RWPE2 (cell line): ENCODE measurements at regions not wholly inside any gene's neighbourhood (a gene's known extent, or its start where the extent isn't known, plus 50 kb on each side); places are given as distances from the start of the nearest gene placed in this dataset.
A peak's percentile ranks its signal among the peaks of the same experiment; 100 is the strongest.

Experiments used
- ATAC-seq: fragments of 200-7000 bp; cut with Tn5 transposase; 3 replicates; pipeline ENCODE4 v1.9.1; 2021; ENCODE audit warnings: low read depth
- DNase-seq: peaks from one replicate; pipeline ENCODE4 v3.0.0-alpha.2; 2020; ENCODE audit warnings: low spot score
- H3K27ac ChIP-seq: fragments of 450-650 bp; 2 replicates; pipeline ENCODE4 v1.5.1; 2017; ENCODE audit warnings: mild to moderate bottlenecking; ENCODE audit not compliant: poor library complexity, severe bottlenecking
- H3K27me3 ChIP-seq: fragments of 250-450 bp; sonication (Bioruptor Pico); 2 replicates; pipeline ENCODE4 v1.5.1; 2021; ENCODE audit warnings: mild to moderate bottlenecking, moderate library complexity; ENCODE audit not compliant: insufficient read depth, poor library complexity, severe bottlenecking
- H3K36me3 ChIP-seq: fragments of 250-450 bp; sonication (Bioruptor Pico); 2 replicates; pipeline ENCODE4 v1.5.1; 2020; ENCODE audit warnings: low read depth, mild to moderate bottlenecking, moderate library complexity
- H3K4me1 ChIP-seq: fragments of 250-450 bp; sonication (Bioruptor Pico); 2 replicates; pipeline ENCODE4 v1.5.1; 2021; ENCODE audit warnings: mild to moderate bottlenecking, moderate library complexity; ENCODE audit not compliant: insufficient read depth, poor library complexity, severe bottlenecking
- H3K4me3 ChIP-seq: fragments of 250-450 bp; sonication (Bioruptor Pico); 2 replicates; pipeline ENCODE4 v1.5.1; 2021; ENCODE audit warnings: mild to moderate bottlenecking, moderate library complexity; ENCODE audit not compliant: severe bottlenecking
- H3K9me3 ChIP-seq: fragments of 250-450 bp; sonication (Bioruptor Pico); 2 replicates; pipeline ENCODE4 v1.5.1; 2021; ENCODE audit warnings: mild to moderate bottlenecking, moderate library complexity; ENCODE audit not compliant: severe bottlenecking
- TF ChIP-seq, protein P1 (sequence below): fragments of 450-650 bp; IDR thresholded peaks from one replicate; pipeline ENCODE4 v1.5.1; 2017; ENCODE audit warnings: mild to moderate bottlenecking, moderate library complexity; ENCODE audit not compliant: poor library complexity, severe bottlenecking

DNA sequence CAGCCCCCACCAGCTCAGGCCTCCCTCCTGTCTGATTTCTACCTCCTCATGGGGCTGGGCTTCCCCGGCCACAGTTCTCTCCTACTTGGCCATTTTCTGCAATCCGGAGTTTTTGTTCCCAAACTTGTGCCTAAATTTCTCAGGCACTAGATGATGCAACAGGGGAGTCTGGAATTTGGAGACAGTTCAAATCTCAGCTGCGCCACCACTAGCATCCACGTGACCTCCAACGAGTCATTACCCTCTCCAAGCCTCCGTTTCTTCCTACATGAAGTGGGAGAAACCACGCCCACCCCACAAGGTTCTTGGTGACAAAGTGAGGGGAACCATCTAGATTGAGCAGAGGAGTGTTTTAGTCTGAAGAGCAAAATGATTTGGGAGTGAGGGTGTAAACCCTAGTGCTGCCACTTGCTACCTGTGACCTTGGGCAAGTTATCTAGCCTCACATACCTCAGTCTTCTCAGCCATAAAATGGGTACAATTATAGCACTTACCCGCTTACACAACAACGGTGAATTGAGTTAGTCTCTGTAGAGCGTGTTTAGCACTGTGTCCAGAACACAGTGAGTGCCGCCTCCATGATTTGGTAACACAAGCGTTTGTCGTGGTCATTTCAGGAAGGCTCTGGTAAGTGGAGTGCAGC, 61.4 kb upstream of the ASAP2 start:
- no peak for ATAC-seq
- TF ChIP-seq, protein P1, sequence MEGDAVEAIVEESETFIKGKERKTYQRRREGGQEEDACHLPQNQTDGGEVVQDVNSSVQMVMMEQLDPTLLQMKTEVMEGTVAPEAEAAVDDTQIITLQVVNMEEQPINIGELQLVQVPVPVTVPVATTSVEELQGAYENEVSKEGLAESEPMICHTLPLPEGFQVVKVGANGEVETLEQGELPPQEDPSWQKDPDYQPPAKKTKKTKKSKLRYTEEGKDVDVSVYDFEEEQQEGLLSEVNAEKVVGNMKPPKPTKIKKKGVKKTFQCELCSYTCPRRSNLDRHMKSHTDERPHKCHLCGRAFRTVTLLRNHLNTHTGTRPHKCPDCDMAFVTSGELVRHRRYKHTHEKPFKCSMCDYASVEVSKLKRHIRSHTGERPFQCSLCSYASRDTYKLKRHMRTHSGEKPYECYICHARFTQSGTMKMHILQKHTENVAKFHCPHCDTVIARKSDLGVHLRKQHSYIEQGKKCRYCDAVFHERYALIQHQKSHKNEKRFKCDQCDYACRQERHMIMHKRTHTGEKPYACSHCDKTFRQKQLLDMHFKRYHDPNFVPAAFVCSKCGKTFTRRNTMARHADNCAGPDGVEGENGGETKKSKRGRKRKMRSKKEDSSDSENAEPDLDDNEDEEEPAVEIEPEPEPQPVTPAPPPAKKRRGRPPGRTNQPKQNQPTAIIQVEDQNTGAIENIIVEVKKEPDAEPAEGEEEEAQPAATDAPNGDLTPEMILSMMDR: no peak
- no peaks in the 10 kb centered on the region for H3K27me3 ChIP-seq
- no peak for DNase-seq
- H3K4me1 ChIP-seq: peaks cover 9% of the 10 kb centered on the region
- no peaks in the 10 kb centered on the region for H3K36me3 ChIP-seq
- no peaks in the 10 kb centered on the region for H3K9me3 ChIP-seq
- H3K27ac ChIP-seq: peak overlapping the region; percentile 38
- no peak overlapping the region for H3K4me3 ChIP-seq

DNA sequence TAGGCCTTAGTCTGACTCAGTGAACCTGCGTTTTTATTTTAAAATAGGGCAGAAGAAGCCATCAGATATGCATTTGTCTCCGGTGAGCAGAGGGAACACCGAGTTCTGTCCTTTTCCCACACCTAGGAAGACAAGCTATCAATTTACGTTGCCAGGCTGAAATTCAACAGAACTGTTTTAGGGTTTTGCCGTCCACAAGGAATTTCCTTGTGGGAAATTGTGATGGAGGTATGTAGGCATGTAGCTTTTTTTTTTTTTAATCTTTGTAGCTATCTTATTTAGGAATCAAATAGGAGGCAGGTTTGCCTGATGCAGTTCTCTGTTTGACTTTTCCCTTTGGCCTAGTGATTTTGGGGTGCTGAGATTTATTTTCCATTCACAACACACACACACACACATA, 62.0 kb upstream of the ASAP2 start:
- TF ChIP-seq, protein P1: no peak
- no peaks in the 10 kb centered on the region for H3K27me3 ChIP-seq
- H3K36me3 ChIP-seq: no peaks in the 10 kb centered on the region
- H3K4me3 ChIP-seq: no peak overlapping the region
- peak overlapping the region; percentile 38 for H3K27ac ChIP-seq
- ATAC-seq (no peak), DNase-seq (no peak)
- no peaks in the 10 kb centered on the region for H3K9me3 ChIP-seq
- H3K4me1 ChIP-seq: peaks cover 9% of the 10 kb centered on the region

DNA sequence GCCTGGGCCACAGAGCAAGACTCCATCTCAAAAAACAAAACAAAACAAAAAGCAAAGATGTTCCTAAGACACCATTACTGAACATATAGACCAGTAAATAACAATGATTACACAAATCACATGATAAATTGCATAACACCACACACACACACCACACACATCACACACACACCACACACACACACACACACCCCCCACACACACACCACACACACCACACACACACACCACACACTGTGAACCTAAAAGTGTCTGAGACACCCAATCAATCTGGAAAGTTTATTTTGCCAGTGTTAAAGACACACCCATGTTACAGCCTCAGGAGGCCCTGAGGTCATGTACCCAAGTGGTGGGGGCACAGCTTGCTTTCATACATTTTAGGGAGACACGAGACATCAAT, 62.6 kb upstream of the ASAP2 start:
- no peaks in the 10 kb centered on the region for H3K9me3 ChIP-seq
- H3K4me3 ChIP-seq: no peak overlapping the region
- H3K27ac ChIP-seq: peak overlapping the region; percentile 38
- ATAC-seq (no peak), DNase-seq (no peak)
- H3K36me3 ChIP-seq: no peaks in the 10 kb centered on the region
- TF ChIP-seq, protein P1: no peak
- H3K4me1 ChIP-seq: peaks cover 9% of the 10 kb centered on the region
- no peaks in the 10 kb centered on the region for H3K27me3 ChIP-seq

DNA sequence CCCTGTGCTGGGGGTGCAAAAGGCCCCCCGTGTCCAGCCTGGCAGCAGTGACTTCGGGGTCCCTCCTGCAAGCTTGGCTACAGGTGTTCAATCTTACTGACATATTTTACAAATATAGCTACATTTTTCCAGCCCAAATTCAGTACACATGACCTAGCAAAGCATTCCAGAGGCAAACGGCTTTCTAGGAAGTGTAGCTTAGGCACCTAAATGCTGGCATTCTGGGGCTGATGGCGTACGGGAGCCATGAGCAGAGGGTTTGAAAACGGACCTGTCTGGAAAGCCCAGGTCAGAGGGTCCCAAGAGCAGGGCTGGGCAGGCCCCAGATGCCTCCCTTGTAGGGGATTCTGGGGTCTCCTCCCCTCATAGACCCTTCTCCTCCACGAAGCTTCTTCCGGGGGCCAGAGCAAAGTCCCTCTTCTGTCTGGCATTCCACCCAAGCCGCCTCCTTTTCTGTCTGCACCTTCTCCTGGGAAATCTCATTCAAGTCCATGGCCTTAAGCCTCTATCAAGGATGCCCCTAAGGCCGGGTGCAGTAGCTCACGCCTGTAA, 63.3 kb upstream of the ASAP2 start:
- Histone ChIP-seq H3K9me3 (no peaks in the 10 kb centered on the region), H3K4me1 (peaks cover 9% of the 10 kb centered on the region), H3K27me3 (no peaks in the 10 kb centered on the region), H3K27ac (peak overlapping the region; percentile 38), H3K4me3 (no peak overlapping the region), H3K36me3 (no peaks in the 10 kb centered on the region)
- no peak for ATAC-seq
- TF ChIP-seq, protein P1: no peak
- no peak for DNase-seq

DNA sequence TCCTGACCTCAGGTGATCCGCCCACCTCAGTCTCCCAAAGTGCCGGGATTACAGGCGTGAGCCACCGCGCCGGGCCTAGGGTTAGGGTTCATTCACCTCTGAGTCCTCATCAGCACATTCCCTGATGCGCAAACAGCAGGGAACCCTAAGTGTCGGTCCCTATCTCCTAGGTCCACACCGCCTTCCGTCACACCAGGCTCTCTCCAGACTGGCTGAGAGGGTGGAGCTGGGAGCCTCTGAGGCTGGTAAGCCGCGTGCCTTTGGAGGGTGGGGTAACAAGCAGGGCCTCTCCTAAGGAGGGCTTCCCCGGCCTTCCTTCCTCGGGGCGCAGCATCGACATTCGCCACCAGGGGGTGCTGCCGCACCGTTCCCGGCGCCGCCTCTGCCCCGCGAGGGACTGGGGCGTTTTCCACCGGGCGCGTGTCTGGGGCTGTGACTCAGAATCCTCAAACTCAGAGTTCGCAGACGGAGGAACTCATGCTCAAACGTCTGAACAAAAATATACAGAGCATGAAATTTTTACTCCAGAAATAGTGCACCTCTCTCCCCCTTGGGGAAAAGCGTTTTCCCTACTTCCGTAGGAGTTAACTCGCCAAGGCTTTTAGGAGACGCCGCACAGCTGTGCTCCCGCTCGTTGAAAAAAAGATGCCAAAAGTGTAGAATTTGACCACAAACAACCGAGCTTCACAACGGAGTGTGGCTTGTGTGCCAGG, 63.9 kb upstream of the ASAP2 start:
- Histone ChIP-seq H3K4me3 (no peak overlapping the region), H3K4me1 (peaks cover 9% of the 10 kb centered on the region), H3K9me3 (no peaks in the 10 kb centered on the region), H3K27me3 (no peaks in the 10 kb centered on the region), H3K27ac (peak overlapping the region; percentile 38), H3K36me3 (no peaks in the 10 kb centered on the region)
- ATAC-seq (peak; percentile 96), DNase-seq (peak; percentile 89)
- TF ChIP-seq, protein P1: peak; percentile 98
